GM12891 (cell line): ENCODE measurements at regions not wholly inside any gene's neighbourhood (a gene's known extent, or its start where the extent isn't known, plus 50 kb on each side); places are given as distances from the start of the nearest gene placed in this dataset.

Source experiments
- PAX5 ChIP-seq: IDR thresholded peaks from 2 replicates; pipeline ENCODE4 v1.6.1; 2011; ENCODE audit warnings: low read length, moderate library complexity, mild to moderate bottlenecking; ENCODE audit not compliant: insufficient read depth, severe bottlenecking
- POLR2A ChIP-seq: IDR thresholded peaks from 2 replicates; pipeline ENCODE4 v1.6.1; 2011; ENCODE audit warnings: low read depth, low read length, control low read depth
- POLR2AphosphoS5 ChIP-seq: IDR thresholded peaks from 2 replicates; pipeline ENCODE4 v1.6.1; 2011; ENCODE audit warnings: low read depth, low read length, control low read depth
- POU2F2 ChIP-seq: IDR thresholded peaks from 2 replicates; pipeline ENCODE4 v1.6.1; 2011; ENCODE audit warnings: low read depth, mild to moderate bottlenecking, control low read depth, low read length, moderate library complexity
- TAF1 ChIP-seq: IDR thresholded peaks from 2 replicates; pipeline ENCODE4 v1.6.1; 2011; ENCODE audit warnings: low read depth, low read length, control low read depth

GRCh38 chr18:73254564-73254963, 386.8 kb upstream of the NETO1 start:
- TF ChIP-seq POLR2AphosphoS5 (no peak), POLR2A (no peak), TAF1 (no peak), PAX5 (no peak), POU2F2 (no peak)
